ENCODE measurements at regions not wholly inside any gene's neighbourhood (a gene's known extent, or its start where the extent isn't known, plus 50 kb on each side); places are given as distances from the start of the nearest gene placed in this dataset.

GRCh38 chr9:73234008-73234360 is 82.3 kb downstream of the ANXA1 start:
- CTCF ChIA-PET = no interaction called here
- no peaks in the 10 kb centered on the region for H3K27me3 ChIP-seq (ENCODE audit: insufficient read depth, low read depth)
- H3K79me2 ChIP-seq (ENCODE audit: low read depth) = no peaks in the 10 kb centered on the region
- no TSS peak for BruUV-seq (replicated peaks)
- no peak for DNase-seq
- H3K4me1 ChIP-seq (replicated peaks; ENCODE audit: insufficient read depth) = no peaks in the 10 kb centered on the region
- POLR2A ChIA-PET (ENCODE audit: unreplicated experiment) = no interaction called here
- no peaks in the 10 kb centered on the region for H3K36me3 ChIP-seq (ENCODE audit: low read depth)
- intact Hi-C loops (cut with micrococcal nuclease; ENCODE audit: unreplicated experiment) = no loop called here
- no peak overlapping the region for H2AFZ ChIP-seq
- H3K27ac ChIP-seq = no peak overlapping the region
- no peaks in the 10 kb centered on the region for H3K9me3 ChIP-seq (ENCODE audit: insufficient read depth, low read depth)
- no peaks in the 10 kb centered on the region for H3K9me2 ChIP-seq (ENCODE audit: insufficient read depth)
- H3F3A ChIP-seq (ENCODE audit: insufficient read depth, low read depth) = no peaks in the 10 kb centered on the region
- TF ChIP-seq EZH2 (IDR thresholded peaks at IDR 0.05; ENCODE audit: low read depth) = no peak
- no peak for TF ChIP-seq CTCF (conservative IDR thresholded peaks at IDR 0.05)
- H3K4me2 ChIP-seq = no peak overlapping the region
- no peak overlapping the region for H3K4me3 ChIP-seq
- H4K20me1 ChIP-seq (ENCODE audit: insufficient read depth) = no peaks in the 10 kb centered on the region

DNA sequence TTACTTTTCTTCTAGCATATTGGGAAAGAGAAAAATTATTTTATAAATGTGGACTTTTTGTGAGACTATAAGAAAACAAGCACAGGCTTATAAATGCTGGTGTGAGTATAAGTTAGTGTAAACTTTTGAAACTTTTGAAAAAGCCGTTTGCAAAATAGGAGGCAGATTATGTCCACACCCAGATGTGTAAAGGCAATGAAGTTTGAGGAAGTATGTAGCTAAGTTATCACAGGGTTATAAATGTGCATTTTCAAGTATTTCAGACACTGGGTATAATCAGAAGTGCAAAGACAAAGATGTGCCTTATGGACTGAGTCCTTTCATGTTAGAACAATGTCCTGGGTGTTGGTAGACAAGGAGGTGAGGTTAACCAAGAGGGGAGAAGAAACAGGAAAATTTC is 85.5 kb downstream of the ANXA1 start:
- H2AFZ ChIP-seq = no peak overlapping the region
- H3K4me1 ChIP-seq (replicated peaks; ENCODE audit: insufficient read depth) = no peaks in the 10 kb centered on the region
- H3K4me2 ChIP-seq = no peak overlapping the region
- BruUV-seq (replicated peaks) = no TSS peak
- H3K9me2 ChIP-seq (ENCODE audit: insufficient read depth) = no peaks in the 10 kb centered on the region
- no peaks in the 10 kb centered on the region for H4K20me1 ChIP-seq (ENCODE audit: insufficient read depth)
- no peaks in the 10 kb centered on the region for H3K27me3 ChIP-seq (ENCODE audit: insufficient read depth, low read depth)
- H3K4me3 ChIP-seq = no peak overlapping the region
- no peak for DNase-seq
- H3K27ac ChIP-seq = no peak overlapping the region
- no peaks in the 10 kb centered on the region for H3K79me2 ChIP-seq (ENCODE audit: low read depth)
- H3K9me3 ChIP-seq (ENCODE audit: insufficient read depth, low read depth) = no peaks in the 10 kb centered on the region
- POLR2A ChIA-PET (ENCODE audit: unreplicated experiment) = interaction anchor here (0.6 kb wide), 1 partner anchor 1914 kb away, joined by 17 read pairs; no protein-coding TSS in a partner anchor
- H3K36me3 ChIP-seq (ENCODE audit: low read depth) = no peaks in the 10 kb centered on the region
- H3F3A ChIP-seq (ENCODE audit: insufficient read depth, low read depth) = no peaks in the 10 kb centered on the region
- TF ChIP-seq CTCF (conservative IDR thresholded peaks at IDR 0.05) (no peak), EZH2 (IDR thresholded peaks at IDR 0.05; ENCODE audit: low read depth) (no peak)
- intact Hi-C loops (cut with micrococcal nuclease; ENCODE audit: unreplicated experiment) = no loop called here
- CTCF ChIA-PET = no interaction called here

DNA sequence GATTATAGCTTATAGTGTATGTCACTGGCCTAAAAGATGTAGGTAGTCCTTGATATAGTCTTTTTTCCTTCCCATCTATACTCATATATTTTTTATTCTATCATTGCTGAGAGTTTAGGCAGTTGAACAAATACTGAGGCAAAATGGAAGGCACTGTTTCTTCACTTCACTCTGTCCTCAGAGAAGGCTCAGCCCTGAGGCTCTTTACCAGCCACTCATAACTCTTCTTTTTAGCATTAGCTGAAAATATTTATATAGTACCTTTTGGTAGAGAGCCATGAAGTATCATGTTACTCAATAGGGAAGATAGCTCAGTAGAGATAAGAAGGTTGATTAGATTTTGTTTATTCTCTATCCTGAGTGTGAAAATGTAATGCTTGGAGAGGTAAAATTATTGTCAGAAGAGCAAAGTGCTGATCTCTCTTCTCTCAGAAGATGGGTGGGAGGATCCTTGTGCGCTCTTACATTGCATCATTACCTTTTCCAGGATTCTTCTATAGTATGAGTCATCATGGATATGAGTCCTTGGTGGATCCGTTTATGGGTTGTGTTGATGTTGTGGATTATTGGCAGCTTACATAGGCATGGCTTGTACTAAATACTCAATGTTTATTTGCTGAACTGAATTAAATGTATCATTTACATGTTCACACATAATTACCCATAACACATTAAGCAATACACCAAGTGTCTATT is 88.1 kb downstream of the ANXA1 start:
- Histone ChIP-seq H3K4me3 (no peak overlapping the region), H3K9me2 (ENCODE audit: insufficient read depth) (no peaks in the 10 kb centered on the region), H3K36me3 (ENCODE audit: low read depth) (no peaks in the 10 kb centered on the region), H4K20me1 (ENCODE audit: insufficient read depth) (no peaks in the 10 kb centered on the region), H3K4me1 (replicated peaks; ENCODE audit: insufficient read depth) (no peaks in the 10 kb centered on the region), H3F3A (ENCODE audit: insufficient read depth, low read depth) (no peaks in the 10 kb centered on the region), H3K9me3 (ENCODE audit: insufficient read depth, low read depth) (no peaks in the 10 kb centered on the region), H3K27ac (no peak overlapping the region), H3K4me2 (no peak overlapping the region), H2AFZ (no peak overlapping the region), H3K79me2 (ENCODE audit: low read depth) (no peaks in the 10 kb centered on the region), H3K27me3 (ENCODE audit: insufficient read depth, low read depth) (no peaks in the 10 kb centered on the region)
- TF ChIP-seq EZH2 (IDR thresholded peaks at IDR 0.05; ENCODE audit: low read depth) (no peak), CTCF (conservative IDR thresholded peaks at IDR 0.05) (no peak)
- no peak for DNase-seq
- ChIA-PET CTCF (no interaction called here), POLR2A (ENCODE audit: unreplicated experiment) (no interaction called here)
- BruUV-seq (replicated peaks) = no TSS peak
- intact Hi-C loops (cut with micrococcal nuclease; ENCODE audit: unreplicated experiment) = no loop called here

Measured in PC-9 (cell line).